CD14-positive monocyte (primary cell): ENCODE measurements at regions not wholly inside any gene's neighbourhood (a gene's known extent, or its start where the extent isn't known, plus 50 kb on each side); places are given as distances from the start of the nearest gene placed in this dataset.

Experiments
- DNase-seq, 3 donors: peaks; one replicate each; pipeline ENCODE4 v3.0.0-alpha.2; 2011 to 2022
- H2AFZ ChIP-seq: 2 replicates; pipeline ENCODE4 v1.6.0; 2012; ENCODE audit warnings: mild to moderate bottlenecking, low read depth, low read length, inconsistent platforms; ENCODE audit not compliant: insufficient read depth, poor library complexity, severe bottlenecking
- H3K27ac ChIP-seq, 2 donors: 1 replicate in 1 of 2; 2 replicates in 1 of 2; pipeline ENCODE4 v1.5.1; 2012 to 2013; ENCODE audit warnings: low read length in 2 of 2, control low read depth in 1 of 2, inconsistent platforms in 1 of 2, low read depth in 1 of 2, mild to moderate bottlenecking in 1 of 2
- H3K27me3 ChIP-seq, 2 donors: one replicate each; pipeline versions ENCODE4 v1.6.0 to v1.6.1; 2011 to 2013; ENCODE audit warnings: low read length in 2 of 2; ENCODE audit not compliant: control insufficient read depth in 2 of 2, insufficient read depth in 2 of 2
- H3K36me3 ChIP-seq, 2 donors: replicated peaks in 1 of 2; 1 replicate in 1 of 2; 2 replicates in 1 of 2; pipeline versions ENCODE4 v1.5.1 to v1.6.1; 2012 to 2013; ENCODE audit warnings: low read length in 2 of 2, control low read depth in 1 of 2, inconsistent platforms in 1 of 2, mild to moderate bottlenecking in 1 of 2; ENCODE audit not compliant: insufficient read depth in 2 of 2, control insufficient read depth in 1 of 2
- H3K4me1 ChIP-seq, 2 donors: 1 replicate in 1 of 2; 2 replicates in 1 of 2; pipeline versions ENCODE4 v1.5.1 to v1.6.1; 2012 to 2013; ENCODE audit warnings: low read length in 2 of 2, control low read depth in 1 of 2, inconsistent platforms in 1 of 2, mild to moderate bottlenecking in 1 of 2, moderate library complexity in 1 of 2; ENCODE audit not compliant: insufficient read depth in 2 of 2, control insufficient read depth in 1 of 2
- H3K4me2 ChIP-seq: replicated peaks from 2 replicates; pipeline ENCODE3; 2012; ENCODE audit warnings: low read length, moderate library complexity, mild to moderate bottlenecking; ENCODE audit not compliant: poor library complexity, severe bottlenecking; ENCODE audit errors: extremely low read depth
- H3K4me3 ChIP-seq, 3 experiments: fragments of 200-600 bp in 1 of 3; sonication (generic) in 1 of 3; replicated peaks in 1 of 3; 1 replicate in 2 of 3; 2 replicates in 1 of 3; pipeline ENCODE4 v1.5.1; 2011 to 2013; ENCODE audit warnings: low read length in 3 of 3, mild to moderate bottlenecking in 3 of 3, control low read depth in 2 of 3, low read depth in 2 of 3, inconsistent platforms in 1 of 3, moderate library complexity in 1 of 3
- H3K79me2 ChIP-seq: 2 replicates; pipeline ENCODE4 v1.6.0; 2012; ENCODE audit warnings: mild to moderate bottlenecking, control low read depth, inconsistent platforms, low read length, moderate library complexity; ENCODE audit not compliant: insufficient read depth
- H3K9ac ChIP-seq: 2 replicates; pipeline ENCODE4 v1.6.0; 2017; ENCODE audit warnings: low read length, mild to moderate bottlenecking; ENCODE audit not compliant: insufficient read depth, poor library complexity, severe bottlenecking
- H3K9me3 ChIP-seq, 2 donors: replicated peaks in 1 of 2; 1 replicate in 1 of 2; 2 replicates in 1 of 2; pipeline versions ENCODE4 v1.5.1 to v1.6.1; 2012 to 2013; ENCODE audit warnings: low read length in 2 of 2, control low read depth in 1 of 2; ENCODE audit not compliant: control insufficient read depth in 1 of 2, insufficient read depth in 1 of 2
- H4K20me1 ChIP-seq: 2 replicates; pipeline ENCODE4 v1.6.0; 2012; ENCODE audit warnings: mild to moderate bottlenecking, low read length, control low read depth, moderate library complexity; ENCODE audit not compliant: insufficient read depth
- H3K27ac Mint-ChIP-seq, 7 donors: one replicate each; pipeline ENCODE4 v1.8.0; 2020; ENCODE audit warnings: mild to moderate bottlenecking in 7 of 7, mixed read lengths in 7 of 7, moderate library complexity in 6 of 7, inconsistent platforms in 2 of 7
- H3K27me3 Mint-ChIP-seq, 3 donors: one replicate each; pipeline ENCODE4 v1.8.0; 2021 to 2022; ENCODE audit warnings: low read depth in 3 of 3, mild to moderate bottlenecking in 3 of 3, mixed read lengths in 3 of 3, moderate library complexity in 3 of 3, inconsistent platforms in 1 of 3
- H3K36me3 Mint-ChIP-seq, 2 donors: one replicate each; pipeline ENCODE4 v1.8.0; 2020; ENCODE audit warnings: mixed read lengths in 2 of 2, inconsistent platforms in 1 of 2, mild to moderate bottlenecking in 1 of 2
- H3K4me1 Mint-ChIP-seq: one replicate; pipeline ENCODE4 v1.8.0; 2020; ENCODE audit warnings: mild to moderate bottlenecking, mixed read lengths
- H3K4me3 Mint-ChIP-seq, 2 donors: one replicate each; pipeline ENCODE4 v1.8.0; 2020; ENCODE audit warnings: mild to moderate bottlenecking in 2 of 2, mixed read lengths in 2 of 2, moderate library complexity in 1 of 2
- H3K9me3 Mint-ChIP-seq, 7 donors: one replicate each; pipeline ENCODE4 v1.8.0; 2020 to 2022; ENCODE audit warnings: mixed read lengths in 7 of 7, mild to moderate bottlenecking in 6 of 7, moderate library complexity in 6 of 7, inconsistent platforms in 2 of 7
- WGBS: methylation state at CpG from one replicate; pipeline ENCODE4 v1.1.5; 2013; ENCODE audit warnings: missing lambda C conversion rate; ENCODE audit not compliant: insufficient coverage; 5-methylcytosine and 5-hydroxymethylcytosine counted together
- intact Hi-C, 2 donors: fragments of 100-400 bp; cut with micrococcal nuclease; formaldehyde crosslinking; loops; one replicate each; pipeline versions ENCODE4 v1.15.0 to v1.15.1; 2023
- TF ChIP-seq, protein P1 (sequence below): fragments of 200-600 bp; IDR thresholded peaks from one replicate; pipeline ENCODE4 v1.8.0; 2022; ENCODE audit warnings: antibody characterized with exemption, mild to moderate bottlenecking

DNA sequence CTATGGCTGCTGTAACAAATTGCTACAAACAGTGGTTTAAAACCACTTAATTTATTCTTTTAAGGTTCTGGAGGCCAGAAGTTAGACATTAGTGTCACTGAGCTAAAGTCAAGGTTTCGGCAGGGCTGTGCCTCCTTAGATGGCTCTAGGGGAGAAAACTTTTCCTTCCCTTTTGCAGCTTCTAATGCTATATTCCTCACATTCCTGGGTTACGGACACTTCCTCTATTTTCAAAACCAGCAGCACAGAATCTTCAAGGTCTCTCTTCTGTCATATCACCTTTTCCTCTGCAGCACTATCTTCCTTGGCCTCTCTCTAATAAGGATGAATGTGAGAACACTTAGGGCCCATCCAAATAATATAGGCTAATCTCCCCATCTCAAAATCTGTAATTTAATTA, 87.0 kb downstream of the C11orf87 start:
- no CpG with 5 or more reads among the region's 2 CpGs for WGBS
- H3K27ac ChIP-seq, result no peak overlapping the region
- no peak overlapping the region for H3K9ac ChIP-seq
- no peak overlapping the region for H2AFZ ChIP-seq
- peaks cover 10% of the 10 kb centered on the region for H3K4me1 Mint-ChIP-seq
- H4K20me1 ChIP-seq, result no peaks in the 10 kb centered on the region
- TF ChIP-seq, protein P1, sequence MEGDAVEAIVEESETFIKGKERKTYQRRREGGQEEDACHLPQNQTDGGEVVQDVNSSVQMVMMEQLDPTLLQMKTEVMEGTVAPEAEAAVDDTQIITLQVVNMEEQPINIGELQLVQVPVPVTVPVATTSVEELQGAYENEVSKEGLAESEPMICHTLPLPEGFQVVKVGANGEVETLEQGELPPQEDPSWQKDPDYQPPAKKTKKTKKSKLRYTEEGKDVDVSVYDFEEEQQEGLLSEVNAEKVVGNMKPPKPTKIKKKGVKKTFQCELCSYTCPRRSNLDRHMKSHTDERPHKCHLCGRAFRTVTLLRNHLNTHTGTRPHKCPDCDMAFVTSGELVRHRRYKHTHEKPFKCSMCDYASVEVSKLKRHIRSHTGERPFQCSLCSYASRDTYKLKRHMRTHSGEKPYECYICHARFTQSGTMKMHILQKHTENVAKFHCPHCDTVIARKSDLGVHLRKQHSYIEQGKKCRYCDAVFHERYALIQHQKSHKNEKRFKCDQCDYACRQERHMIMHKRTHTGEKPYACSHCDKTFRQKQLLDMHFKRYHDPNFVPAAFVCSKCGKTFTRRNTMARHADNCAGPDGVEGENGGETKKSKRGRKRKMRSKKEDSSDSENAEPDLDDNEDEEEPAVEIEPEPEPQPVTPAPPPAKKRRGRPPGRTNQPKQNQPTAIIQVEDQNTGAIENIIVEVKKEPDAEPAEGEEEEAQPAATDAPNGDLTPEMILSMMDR, result no peak
- H3K4me1 ChIP-seq, result no peaks in the 10 kb centered on the region
- intact Hi-C loops, result no loop called here
- H3K36me3 ChIP-seq, result no peaks in the 10 kb centered on the region
- H3K27me3 ChIP-seq, result no peaks in the 10 kb centered on the region
- no peak overlapping the region for H3K4me2 ChIP-seq
- no peaks in the 10 kb centered on the region for H3K27me3 Mint-ChIP-seq
- H3K79me2 ChIP-seq, result no peaks in the 10 kb centered on the region
- no peak overlapping the region for H3K4me3 ChIP-seq
- no peak for DNase-seq
- H3K36me3 Mint-ChIP-seq, result no peaks in the 10 kb centered on the region
- no peak overlapping the region for H3K4me3 Mint-ChIP-seq
- H3K9me3 Mint-ChIP-seq, result peaks cover 0 to 2% (median 0%) of the 10 kb centered on the region in 7 donors
- H3K9me3 ChIP-seq, result no peaks in the 10 kb centered on the region
- no peak overlapping the region for H3K27ac Mint-ChIP-seq

DNA sequence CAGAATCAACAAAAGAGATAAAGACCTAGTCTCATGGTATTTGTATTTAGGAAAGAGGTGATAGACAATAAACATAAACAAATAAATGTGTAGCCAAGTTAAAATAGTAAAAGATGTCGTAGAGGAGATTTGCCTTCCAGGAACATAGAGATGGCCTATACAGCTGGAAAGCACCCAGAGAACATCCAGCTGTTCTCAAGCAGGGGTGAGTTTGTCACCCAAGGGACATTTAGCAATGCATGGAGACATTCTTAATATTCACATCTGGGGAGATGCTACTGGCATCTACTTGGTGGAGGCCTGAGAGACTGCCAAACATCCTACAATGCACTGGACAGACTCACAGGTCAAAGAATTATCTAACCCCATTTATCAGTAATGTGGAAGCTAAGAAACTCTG, 88.3 kb downstream of the C11orf87 start:
- Histone ChIP-seq H3K36me3 (no peaks in the 10 kb centered on the region), H2AFZ (no peak overlapping the region), H3K4me1 (no peaks in the 10 kb centered on the region), H4K20me1 (no peaks in the 10 kb centered on the region), H3K9me3 (no peaks in the 10 kb centered on the region), H3K27me3 (no peaks in the 10 kb centered on the region), H3K9ac (no peak overlapping the region), H3K27ac (no peak overlapping the region), H3K4me2 (no peak overlapping the region), H3K79me2 (no peaks in the 10 kb centered on the region), H3K4me3 (no peak overlapping the region)
- H3K4me3 Mint-ChIP-seq, result no peak overlapping the region
- no peaks in the 10 kb centered on the region for H3K27me3 Mint-ChIP-seq
- no peaks in the 10 kb centered on the region for H3K36me3 Mint-ChIP-seq
- H3K4me1 Mint-ChIP-seq, result peaks cover 16% of the 10 kb centered on the region
- intact Hi-C loops, result no loop called here
- WGBS, result no CpG with 5 or more reads among the region's 1 CpG
- no peak overlapping the region for H3K27ac Mint-ChIP-seq
- DNase-seq, result no peak
- TF ChIP-seq, protein P1, result no peak
- H3K9me3 Mint-ChIP-seq, result peaks cover 0 to 2% (median 0%) of the 10 kb centered on the region in 7 donors
